Neuronal stem cell (in vitro differentiated cells): ENCODE measurements at regions not wholly inside any gene's neighbourhood (a gene's known extent, or its start where the extent isn't known, plus 50 kb on each side); places are given as distances from the start of the nearest gene placed in this dataset.
A peak's percentile ranks its signal among the peaks of the same experiment; 100 is the strongest.

Source experiments
- DNase-seq: peaks from one replicate; pipeline ENCODE4 v3.0.0-alpha.2; 2013; ENCODE audit warnings: low spot score
- H2AFZ ChIP-seq: one replicate; pipeline ENCODE4 v1.6.1; 2013; ENCODE audit warnings: mild to moderate bottlenecking, low read length, inconsistent platforms
- H2AK5ac ChIP-seq: 2 replicates; pipeline ENCODE4 v1.6.1; 2013; ENCODE audit warnings: low read depth, mild to moderate bottlenecking, inconsistent platforms, low read length, moderate library complexity, mixed read lengths
- H2BK120ac ChIP-seq: 2 replicates; pipeline ENCODE4 v1.6.1; 2013; ENCODE audit warnings: low read depth, mild to moderate bottlenecking, inconsistent platforms, low read length, moderate library complexity, mixed read lengths
- H2BK12ac ChIP-seq: one replicate; pipeline ENCODE4 v1.6.1; 2013; ENCODE audit warnings: low read length, inconsistent platforms
- H2BK15ac ChIP-seq: 2 replicates; pipeline ENCODE4 v1.6.1; 2013; ENCODE audit warnings: mild to moderate bottlenecking, low read length, inconsistent platforms, mixed read lengths
- H2BK5ac ChIP-seq: one replicate; pipeline ENCODE4 v1.6.1; 2013; ENCODE audit warnings: inconsistent platforms, mild to moderate bottlenecking, low read length, moderate library complexity
- H3K14ac ChIP-seq: one replicate; pipeline ENCODE4 v1.6.1; 2013; ENCODE audit warnings: low read length, inconsistent platforms
- H3K18ac ChIP-seq: 2 replicates; pipeline ENCODE4 v1.6.1; 2013; ENCODE audit warnings: low read length, inconsistent platforms
- H3K23ac ChIP-seq: 2 replicates; pipeline ENCODE4 v1.6.1; 2013; ENCODE audit warnings: low read depth, mild to moderate bottlenecking, mixed read lengths, low read length, inconsistent platforms; ENCODE audit not compliant: poor library complexity
- H3K27ac ChIP-seq: replicated peaks from 3 replicates; pipeline ENCODE4 v1.5.1; 2013; ENCODE audit warnings: low read length, inconsistent platforms
- H3K27me3 ChIP-seq, 3 experiments: 2 replicates each; pipeline ENCODE4 v1.6.1; 2013; ENCODE audit warnings: low read length in 3 of 3, mild to moderate bottlenecking in 2 of 3, inconsistent platforms in 1 of 3, low read depth in 1 of 3, mixed read lengths in 1 of 3, moderate library complexity in 1 of 3; ENCODE audit not compliant: control insufficient read depth in 3 of 3, insufficient read depth in 3 of 3
- H3K36me3 ChIP-seq, 2 donors: replicated peaks in 1 of 2; 2 replicates each; pipeline ENCODE4 v1.6.1; 2013; ENCODE audit warnings: low read length in 2 of 2; ENCODE audit not compliant: control insufficient read depth in 2 of 2, insufficient read depth in 2 of 2
- H3K4ac ChIP-seq: 2 replicates; pipeline ENCODE4 v1.6.1; 2013; ENCODE audit warnings: inconsistent platforms, mild to moderate bottlenecking, low read length, moderate library complexity
- H3K4me1 ChIP-seq, 2 donors: 1 replicate in 1 of 2; 2 replicates in 1 of 2; pipeline ENCODE4 v1.6.1; 2013; ENCODE audit warnings: low read length in 2 of 2, low read depth in 1 of 2; ENCODE audit not compliant: control insufficient read depth in 2 of 2, insufficient read depth in 1 of 2
- H3K4me2 ChIP-seq: one replicate; pipeline ENCODE4 v1.6.1; 2013; ENCODE audit warnings: mild to moderate bottlenecking, low read length, inconsistent platforms; ENCODE audit not compliant: insufficient read depth, poor library complexity, severe bottlenecking
- H3K4me3 ChIP-seq, 2 donors: 2 replicates each; pipeline ENCODE4 v1.5.1; 2013; ENCODE audit warnings: low read length in 2 of 2, mild to moderate bottlenecking in 2 of 2, inconsistent platforms in 1 of 2, moderate library complexity in 1 of 2
- H3K79me1 ChIP-seq: one replicate; pipeline ENCODE4 v1.6.1; 2013; ENCODE audit warnings: low read depth, mild to moderate bottlenecking, inconsistent platforms, low read length, moderate library complexity
- H3K9ac ChIP-seq: one replicate; pipeline ENCODE4 v1.6.1; 2013; ENCODE audit warnings: mild to moderate bottlenecking, low read depth, low read length, inconsistent platforms; ENCODE audit not compliant: poor library complexity
- H3K9me3 ChIP-seq, 2 donors: replicated peaks in 1 of 2; 2 replicates each; pipeline versions ENCODE3 to v1.6.1; 2013; ENCODE audit warnings: low read length in 2 of 2, mild to moderate bottlenecking in 2 of 2, inconsistent platforms in 1 of 2, low read depth in 1 of 2, mixed read lengths in 1 of 2, moderate library complexity in 1 of 2; ENCODE audit not compliant: control insufficient read depth in 2 of 2, insufficient read depth in 1 of 2
- H4K8ac ChIP-seq: one replicate; pipeline ENCODE4 v1.6.1; 2013; ENCODE audit warnings: low read depth, mild to moderate bottlenecking, inconsistent platforms, low read length, moderate library complexity
- H4K91ac ChIP-seq: one replicate; pipeline ENCODE4 v1.6.1; 2013; ENCODE audit warnings: low read length, low read depth, mild to moderate bottlenecking, inconsistent platforms; ENCODE audit not compliant: poor library complexity
- WGBS, 2 donors: extraction: QIAGEN DNeasy Blood & Tissue Kit; methylation state at CpG; one replicate each; pipeline ENCODE4 v1.1.7; 2013; ENCODE audit warnings: missing lambda C conversion rate in 2 of 2, mixed read lengths in 1 of 2; ENCODE audit not compliant: insufficient read length in 2 of 2, insufficient replicate concordance in 1 of 2; ENCODE audit errors: extremely low coverage in 2 of 2; 5-methylcytosine and 5-hydroxymethylcytosine counted together

DNA sequence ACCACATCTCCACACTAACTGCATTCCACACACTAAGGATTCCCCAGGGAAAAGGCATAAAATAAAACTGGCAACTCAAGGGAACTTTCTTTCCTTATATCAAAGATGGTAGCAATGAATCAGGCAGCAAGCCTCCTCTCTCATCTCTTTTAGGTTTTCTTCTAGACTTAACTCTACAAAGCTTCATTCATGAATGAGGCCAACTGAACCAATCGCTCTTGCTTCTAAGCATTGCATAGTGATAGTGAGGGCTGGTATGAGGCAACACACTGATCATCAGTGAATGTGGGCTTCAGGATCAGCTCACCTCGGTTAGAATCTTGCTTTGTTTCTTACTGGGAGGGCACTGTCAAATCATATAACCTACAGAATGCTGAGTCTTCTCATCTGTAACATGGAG, 1090.7 kb upstream of the MIR17HG start:
- no peak overlapping the region for H3K9ac ChIP-seq
- no peak overlapping the region for H3K4me2 ChIP-seq
- no peak overlapping the region for H2BK5ac ChIP-seq
- DNase-seq = no peak
- no peak overlapping the region for H3K4ac ChIP-seq
- H3K36me3 ChIP-seq = no peaks in the 10 kb centered on the region
- H3K27me3 ChIP-seq = no peaks in the 10 kb centered on the region
- no peak overlapping the region for H3K27ac ChIP-seq
- H3K18ac ChIP-seq = no peak overlapping the region
- no peak overlapping the region for H2BK12ac ChIP-seq
- H4K91ac ChIP-seq = no peak overlapping the region
- H3K9me3 ChIP-seq = peaks cover 0 to 3% of the 10 kb centered on the region in 2 donors
- peaks cover 0 to 4% of the 10 kb centered on the region in 2 donors for H3K4me1 ChIP-seq
- no peaks in the 10 kb centered on the region for H3K79me1 ChIP-seq
- H2BK120ac ChIP-seq = no peak overlapping the region
- H3K23ac ChIP-seq = no peak overlapping the region
- no peak overlapping the region for H2AFZ ChIP-seq
- no peak overlapping the region for H3K14ac ChIP-seq
- no peak overlapping the region for H4K8ac ChIP-seq
- H3K4me3 ChIP-seq = no peak overlapping the region
- H2AK5ac ChIP-seq = no peak overlapping the region
- no peak overlapping the region for H2BK15ac ChIP-seq
- WGBS, 2 donors = no CpG with 5 or more reads among the region's 2 CpGs

DNA sequence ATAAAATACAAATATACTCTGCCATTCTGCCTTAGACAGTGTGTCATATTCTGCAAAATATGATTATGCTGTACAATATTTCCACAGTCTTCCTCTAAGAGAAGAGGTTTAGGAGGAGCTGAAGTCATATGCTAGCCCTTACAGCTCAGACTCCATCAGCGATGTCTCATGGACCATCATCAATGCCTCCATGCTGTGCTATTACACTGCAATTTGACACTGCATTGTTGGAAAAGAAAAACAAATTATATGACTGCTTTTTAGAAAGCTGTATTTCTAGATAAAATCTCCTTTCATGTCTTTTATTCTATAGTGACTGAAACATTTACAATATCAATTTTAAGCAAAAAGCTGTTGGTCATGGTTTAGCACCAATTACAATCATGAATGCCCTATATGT, 1089.4 kb upstream of the MIR17HG start:
- WGBS, 2 donors = no CpG with 5 or more reads among the region's 1 CpG
- H2BK12ac ChIP-seq = no peak overlapping the region
- H2AK5ac ChIP-seq = no peak overlapping the region
- no peak overlapping the region for H3K4ac ChIP-seq
- no peak overlapping the region for H3K14ac ChIP-seq
- no peak overlapping the region for H3K18ac ChIP-seq
- DNase-seq = no peak
- no peak overlapping the region for H3K23ac ChIP-seq
- no peak overlapping the region for H3K4me2 ChIP-seq
- no peak overlapping the region for H2AFZ ChIP-seq
- H3K4me3 ChIP-seq = no peak overlapping the region
- no peaks in the 10 kb centered on the region for H3K36me3 ChIP-seq
- H3K27me3 ChIP-seq = no peaks in the 10 kb centered on the region
- no peak overlapping the region for H4K8ac ChIP-seq
- no peaks in the 10 kb centered on the region for H3K79me1 ChIP-seq
- H2BK15ac ChIP-seq = no peak overlapping the region
- H3K27ac ChIP-seq = no peak overlapping the region
- H3K9me3 ChIP-seq = peaks cover 2 to 3% of the 10 kb centered on the region in 2 donors
- no peak overlapping the region for H2BK120ac ChIP-seq
- H3K4me1 ChIP-seq = peaks cover 0 to 4% of the 10 kb centered on the region in 2 donors
- no peak overlapping the region for H2BK5ac ChIP-seq
- no peak overlapping the region for H4K91ac ChIP-seq
- H3K9ac ChIP-seq = no peak overlapping the region

DNA sequence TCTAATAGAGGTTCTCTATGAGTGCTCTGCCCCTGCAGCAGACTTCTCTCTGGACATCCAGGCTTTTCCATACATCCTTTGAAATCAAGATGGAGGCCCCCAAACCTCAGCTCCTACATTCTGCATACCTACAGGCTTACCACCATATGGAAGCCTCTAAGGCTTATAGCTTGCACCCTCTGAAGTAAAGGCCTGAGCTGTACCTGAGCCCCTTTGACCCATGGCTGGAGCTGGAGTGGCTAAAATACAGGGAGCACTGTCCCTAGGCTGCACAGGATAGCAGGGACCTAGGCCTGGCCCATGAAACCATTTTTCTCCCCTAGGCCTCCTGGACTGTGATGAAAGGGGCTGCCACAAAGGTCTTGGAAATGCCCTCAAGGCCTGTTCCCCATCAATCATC, 1086.1 kb upstream of the MIR17HG start:
- no peak for DNase-seq
- H3K23ac ChIP-seq = no peak overlapping the region
- no peaks in the 10 kb centered on the region for H3K36me3 ChIP-seq

DNA sequence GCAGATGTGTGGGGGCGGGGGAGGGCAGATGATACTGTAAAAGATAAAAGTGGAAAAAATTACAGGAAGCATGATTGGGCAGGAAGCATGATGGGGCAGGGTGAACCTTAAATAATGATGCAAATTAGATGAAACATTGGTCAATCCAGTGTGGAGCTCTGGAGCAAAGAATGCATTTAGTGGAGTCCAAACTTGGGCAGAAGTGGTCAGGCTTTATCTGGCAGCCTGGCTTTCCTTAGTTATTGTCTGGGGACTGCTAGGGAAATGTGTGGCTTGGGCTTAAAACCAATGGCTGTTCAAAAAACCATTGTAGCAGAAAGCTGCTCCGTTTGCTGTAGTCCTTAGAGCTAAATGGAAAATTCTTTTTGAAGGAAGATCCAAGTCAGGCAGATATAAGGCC, 1077.3 kb upstream of the MIR17HG start:
- Histone ChIP-seq H3K9me3 (no peaks in the 10 kb centered on the region), H3K79me1 (no peaks in the 10 kb centered on the region), H3K4me2 (no peak overlapping the region), H4K91ac (no peak overlapping the region), H2BK12ac (no peak overlapping the region), H3K4me3 (no peak overlapping the region), H2AK5ac (no peak overlapping the region), H3K27me3 (no peaks in the 10 kb centered on the region), H4K8ac (no peak overlapping the region), H3K9ac (no peak overlapping the region), H3K23ac (no peak overlapping the region), H2BK5ac (no peak overlapping the region), H2BK15ac (no peak overlapping the region), H2BK120ac (no peak overlapping the region), H3K14ac (no peak overlapping the region), H3K4ac (no peak overlapping the region), H3K27ac (no peak overlapping the region), H3K36me3 (no peaks in the 10 kb centered on the region), H3K18ac (no peak overlapping the region), H3K4me1 (no peaks in the 10 kb centered on the region), H2AFZ (no peak overlapping the region)
- DNase-seq = no peak
- WGBS, 2 donors = no CpG with 5 or more reads among the region's 2 CpGs

More for the DNA sequence above, 1086.1 kb upstream of the MIR17HG start:
- H3K14ac ChIP-seq = no peak overlapping the region
- H2BK12ac ChIP-seq = no peak overlapping the region
- no peak overlapping the region for H3K9ac ChIP-seq
- H3K4me3 ChIP-seq = no peak overlapping the region
- no peak overlapping the region for H3K27ac ChIP-seq
- H2AFZ ChIP-seq = peak overlapping the region; percentile 35
- no peaks in the 10 kb centered on the region for H3K79me1 ChIP-seq
- H4K91ac ChIP-seq = no peak overlapping the region
- H3K4me1 ChIP-seq = peaks cover 0 to 4% of the 10 kb centered on the region in 2 donors
- H3K9me3 ChIP-seq = peaks cover 2 to 3% of the 10 kb centered on the region in 2 donors
- H3K4ac ChIP-seq = no peak overlapping the region
- no peak overlapping the region for H2BK15ac ChIP-seq
- no peak overlapping the region for H2AK5ac ChIP-seq
- H3K27me3 ChIP-seq = no peaks in the 10 kb centered on the region
- H4K8ac ChIP-seq = no peak overlapping the region
- H3K18ac ChIP-seq = peak overlapping the region; percentile 33
- H3K4me2 ChIP-seq = no peak overlapping the region
- H2BK120ac ChIP-seq = no peak overlapping the region
- no peak overlapping the region for H2BK5ac ChIP-seq
